Prostate gland (tissue), 2 donors: ENCODE measurements at regions not wholly inside any gene's neighbourhood (a gene's known extent, or its start where the extent isn't known, plus 50 kb on each side); places are given as distances from the start of the nearest gene placed in this dataset.

Experiments used
- CTCF ChIP-seq, 4 experiments: fragments of 200-600 bp in 2 of 4; fragments of 450-650 bp in 2 of 4; sonication (generic) in 2 of 4; IDR thresholded peaks; 1 replicate in 3 of 4; 2 replicates in 1 of 4; pipeline ENCODE4 v1.5.1; 2016 to 2019; ENCODE audit warnings: antibody characterized with exemption in 4 of 4, mild to moderate bottlenecking in 2 of 4, moderate library complexity in 2 of 4
- POLR2A ChIP-seq: fragments of 450-650 bp; IDR thresholded peaks from one replicate; pipeline ENCODE4 v1.6.1; 2016; ENCODE audit warnings: antibody characterized with exemption, mild to moderate bottlenecking
- POLR2AphosphoS5 ChIP-seq: sonication (generic); formaldehyde crosslinking; IDR thresholded peaks from one replicate; pipeline ENCODE4 v1.6.1; 2017; ENCODE audit warnings: antibody characterized with exemption

DNA sequence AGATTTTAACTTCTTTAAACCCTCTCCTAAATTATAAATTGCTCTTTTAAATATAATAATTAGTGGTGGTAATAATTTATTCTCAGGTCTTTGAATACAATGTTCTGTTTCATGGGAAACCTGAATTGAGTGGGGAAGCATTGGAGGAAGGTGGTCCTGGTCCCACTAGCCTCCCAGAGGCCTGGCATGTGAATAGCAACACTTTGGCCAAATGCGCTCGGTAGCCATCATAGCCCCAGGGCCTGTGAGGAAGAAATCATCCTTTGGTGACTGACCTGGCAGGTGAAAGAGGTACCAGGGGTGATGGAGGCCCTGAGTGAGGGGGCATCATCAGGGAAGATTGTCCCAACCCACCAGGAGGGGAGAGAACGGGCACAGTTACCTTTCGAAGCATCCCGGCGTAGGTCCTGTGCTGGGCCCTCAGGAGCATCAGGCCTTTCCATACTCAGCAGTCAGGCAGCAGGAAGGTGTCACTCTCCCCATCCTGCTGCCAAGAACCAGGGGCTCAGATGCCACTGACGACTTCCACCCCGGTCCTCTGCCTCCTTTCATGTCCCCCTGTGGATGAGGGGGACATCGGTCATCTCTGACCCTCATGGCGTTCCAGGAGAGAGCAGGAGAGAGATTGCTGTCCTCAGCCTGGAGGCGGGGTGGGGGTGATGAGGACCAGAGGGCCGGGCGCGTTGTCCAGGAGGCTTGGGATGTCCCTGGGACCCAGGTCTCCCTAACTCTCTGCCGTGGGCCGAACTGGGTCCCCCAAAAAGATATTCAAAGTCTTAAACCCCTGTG, 78.6 kb upstream of the HPCAL1 start:
- no peak for TF ChIP-seq POLR2A
- TF ChIP-seq CTCF (IDR thresholded peaks at IDR 0.05): no peak
- TF ChIP-seq POLR2AphosphoS5: no peak
